ENCODE measurements at regions not wholly inside any gene's neighbourhood (a gene's known extent, or its start where the extent isn't known, plus 50 kb on each side); places are given as distances from the start of the nearest gene placed in this dataset.

GRCh38 chr4:1499465-1499864 lies 93.2 kb upstream of the NKX1-1 start:
- no peak for TF ChIP-seq CTCF (IDR thresholded peaks at IDR 0.05)
- no peak for TF ChIP-seq POLR2A (IDR thresholded peaks at IDR 0.05)

Data from Peyer's patch (tissue), 4 donors.